ENCODE measurements at regions not wholly inside any gene's neighbourhood (a gene's known extent, or its start where the extent isn't known, plus 50 kb on each side); places are given as distances from the start of the nearest gene placed in this dataset.

DNA sequence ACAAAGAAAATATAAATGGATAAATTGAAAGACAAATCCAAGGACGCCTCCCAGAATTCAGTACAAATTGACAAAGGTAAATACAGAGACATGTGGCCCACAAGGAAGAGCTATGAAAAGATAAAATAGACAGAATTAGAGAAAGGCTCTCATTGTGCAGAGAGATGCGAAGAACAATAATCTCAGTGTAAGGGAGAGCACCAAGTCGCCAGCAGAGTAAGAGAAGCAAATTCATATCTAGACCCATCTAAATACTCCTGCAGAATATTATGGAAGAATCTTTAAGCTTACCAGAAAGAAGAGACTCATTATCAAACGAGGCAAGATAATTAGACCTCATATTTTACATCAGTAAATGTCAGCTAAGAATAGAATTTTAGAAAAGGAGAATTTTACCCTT is 101.7 kb upstream of the ITGA1 start:
- DNase-seq (ENCODE audit: low read depth, low spot score) = peak; percentile 66
- in situ Hi-C loops (cut with HindIII; ENCODE audit: low pct_unique_long_range_greater_than_20kb, low sequenced_read_pairs) = no loop called here

DNA sequence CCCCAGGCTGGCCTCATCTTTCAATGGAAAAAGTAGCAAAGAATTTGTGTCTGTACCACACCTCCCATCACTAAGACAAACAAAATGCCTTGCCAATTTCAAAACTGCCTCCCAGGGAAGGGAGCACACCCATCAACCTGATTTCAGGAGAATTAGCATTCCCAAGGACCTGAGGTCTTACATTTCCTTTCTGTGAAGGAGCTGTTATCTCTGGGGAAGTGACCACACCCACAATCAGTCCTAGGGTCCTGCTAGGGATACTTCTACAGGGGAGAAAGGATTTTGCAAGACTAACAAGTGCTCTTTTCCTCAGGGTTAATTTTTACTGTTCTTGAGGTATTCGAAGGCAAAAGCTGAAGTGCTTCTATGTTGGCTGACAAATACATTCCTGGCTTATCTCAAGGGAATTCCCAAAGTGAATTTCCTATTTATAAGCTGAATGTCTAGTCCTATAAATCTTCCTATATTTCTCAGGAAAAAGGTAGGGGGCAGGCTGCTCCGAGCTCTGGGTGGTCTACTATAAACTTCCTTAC is 97.4 kb upstream of the ITGA1 start:
- DNase-seq (ENCODE audit: low read depth, low spot score) = no peak
- in situ Hi-C loops (cut with HindIII; ENCODE audit: low pct_unique_long_range_greater_than_20kb, low sequenced_read_pairs) = no loop called here

DNA sequence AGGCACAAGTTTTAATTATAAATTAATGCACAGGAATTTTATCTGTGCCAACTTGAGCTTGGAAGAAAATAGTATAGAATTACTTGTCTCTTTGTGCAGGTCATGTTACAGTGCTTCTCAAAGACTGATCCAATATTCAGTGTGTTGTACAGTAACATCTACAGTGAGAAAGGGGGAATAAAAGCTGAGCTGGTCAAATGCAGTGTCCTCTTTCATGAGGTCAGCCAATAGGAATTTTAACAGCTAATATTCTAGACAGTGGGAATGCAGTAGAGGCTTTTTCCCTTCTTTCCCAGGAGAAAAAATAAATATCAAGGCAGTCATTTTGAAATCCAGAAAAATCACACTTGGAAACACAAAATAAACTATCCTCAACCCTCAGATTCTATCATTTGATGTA is 95.7 kb upstream of the ITGA1 start:
- DNase-seq (ENCODE audit: low read depth, low spot score) = no peak
- in situ Hi-C loops (cut with HindIII; ENCODE audit: low pct_unique_long_range_greater_than_20kb, low sequenced_read_pairs) = no loop called here

DNA sequence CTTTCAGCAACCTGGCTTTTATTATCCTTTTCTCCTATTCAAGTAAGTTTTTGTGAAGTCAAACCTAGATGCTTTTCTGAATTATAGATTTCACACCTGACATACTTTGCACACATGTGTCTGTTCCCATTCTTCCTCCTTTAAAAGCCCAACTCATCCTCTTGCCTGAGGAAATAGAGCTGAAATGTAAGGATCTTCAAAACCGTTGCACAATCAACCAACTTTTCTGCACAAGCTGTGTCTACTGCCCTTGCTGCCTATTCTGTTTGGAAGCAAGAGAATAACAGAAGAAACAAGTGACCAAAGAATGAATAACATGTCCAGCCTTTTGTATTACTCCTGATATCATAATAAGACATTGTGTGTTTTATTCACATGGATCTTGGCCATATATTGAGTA is 95.1 kb upstream of the ITGA1 start:
- DNase-seq (ENCODE audit: low read depth, low spot score) = no peak
- in situ Hi-C loops (cut with HindIII; ENCODE audit: low pct_unique_long_range_greater_than_20kb, low sequenced_read_pairs) = no loop called here

DNA sequence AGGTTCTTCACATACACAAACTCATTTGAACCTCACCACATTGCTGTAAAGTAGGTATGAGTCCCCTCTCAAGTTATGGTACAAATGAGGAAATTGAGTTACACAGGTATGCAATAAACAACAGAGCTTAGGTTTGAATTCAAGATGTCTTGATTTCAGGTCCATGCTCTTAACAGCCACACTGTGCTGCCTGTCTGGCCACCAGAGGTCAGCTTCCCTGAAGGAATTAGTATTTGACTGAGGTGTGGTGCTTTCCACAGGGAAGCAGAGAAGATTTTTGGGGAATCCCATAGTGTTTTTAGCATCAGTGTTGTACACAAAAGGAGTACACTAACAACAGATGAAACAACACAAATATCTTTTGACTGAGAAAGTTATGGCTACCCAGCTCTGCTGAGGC is 94.4 kb upstream of the ITGA1 start:
- in situ Hi-C loops (cut with HindIII; ENCODE audit: low pct_unique_long_range_greater_than_20kb, low sequenced_read_pairs) = no loop called here
- peak; percentile 60 for DNase-seq (ENCODE audit: low read depth, low spot score)

DNA sequence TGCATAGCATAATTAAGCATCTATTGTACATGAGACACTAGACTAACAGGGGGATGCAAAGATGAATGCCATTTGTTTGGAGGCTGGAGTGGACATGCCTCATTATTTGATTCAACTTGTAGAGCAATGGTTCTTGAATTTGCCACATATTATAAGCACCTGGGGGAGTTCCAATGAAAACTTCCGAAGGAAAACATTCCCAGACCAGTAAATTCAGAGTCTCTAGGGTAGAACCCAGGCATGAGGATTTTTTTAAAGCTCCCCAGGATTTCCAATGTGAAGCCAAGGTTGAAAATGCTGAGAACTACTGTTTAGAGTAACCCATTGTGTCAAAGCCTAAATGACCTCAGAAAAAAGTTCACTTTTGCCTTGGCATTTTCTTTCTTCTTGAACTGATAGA is 93.9 kb upstream of the ITGA1 start:
- no peak for DNase-seq (ENCODE audit: low read depth, low spot score)
- in situ Hi-C loops (cut with HindIII; ENCODE audit: low pct_unique_long_range_greater_than_20kb, low sequenced_read_pairs) = no loop called here

DNA sequence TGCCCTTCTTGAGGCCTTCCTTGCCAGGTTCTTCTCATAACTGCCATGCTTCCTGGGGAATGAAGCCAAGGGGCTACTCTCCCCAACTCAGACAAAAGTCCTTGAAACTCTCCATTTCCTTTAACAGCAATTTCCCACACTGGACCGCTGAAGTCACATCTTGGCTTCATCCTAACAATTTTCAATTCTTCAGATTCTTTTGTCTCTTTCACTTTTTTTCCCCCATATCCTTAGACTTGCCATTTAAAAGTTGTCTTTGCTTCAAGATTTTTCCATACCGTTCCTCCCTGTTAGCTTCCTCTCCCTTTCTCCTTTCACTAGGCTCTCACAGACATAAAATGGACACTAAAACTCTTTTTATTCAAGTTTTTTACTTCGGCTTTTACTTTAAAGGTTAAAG is 93.1 kb upstream of the ITGA1 start:
- in situ Hi-C loops (cut with HindIII; ENCODE audit: low pct_unique_long_range_greater_than_20kb, low sequenced_read_pairs) = no loop called here
- DNase-seq (ENCODE audit: low read depth, low spot score) = no peak

DNA sequence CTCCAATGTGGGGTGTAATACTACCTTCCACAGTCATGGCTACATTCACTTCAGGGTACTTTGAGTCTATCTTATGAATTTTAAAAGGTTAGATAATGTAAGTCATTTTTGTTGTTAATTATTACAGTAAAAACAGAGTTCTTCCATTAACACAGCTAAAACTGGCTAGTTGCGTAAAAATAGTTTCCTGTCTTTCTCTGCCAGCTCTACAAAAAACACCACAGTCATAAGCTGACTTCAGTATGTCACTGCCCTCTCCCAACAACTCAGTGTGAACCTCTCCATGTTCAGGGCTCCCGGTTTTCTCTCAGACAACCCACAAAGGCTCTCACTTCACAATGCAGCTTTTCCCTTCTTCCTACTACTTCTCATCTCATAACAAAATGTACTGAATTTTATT is 84.8 kb upstream of the ITGA1 start:
- in situ Hi-C loops (cut with HindIII; ENCODE audit: low pct_unique_long_range_greater_than_20kb, low sequenced_read_pairs) = no loop called here
- DNase-seq (ENCODE audit: low read depth, low spot score) = no peak

DNA sequence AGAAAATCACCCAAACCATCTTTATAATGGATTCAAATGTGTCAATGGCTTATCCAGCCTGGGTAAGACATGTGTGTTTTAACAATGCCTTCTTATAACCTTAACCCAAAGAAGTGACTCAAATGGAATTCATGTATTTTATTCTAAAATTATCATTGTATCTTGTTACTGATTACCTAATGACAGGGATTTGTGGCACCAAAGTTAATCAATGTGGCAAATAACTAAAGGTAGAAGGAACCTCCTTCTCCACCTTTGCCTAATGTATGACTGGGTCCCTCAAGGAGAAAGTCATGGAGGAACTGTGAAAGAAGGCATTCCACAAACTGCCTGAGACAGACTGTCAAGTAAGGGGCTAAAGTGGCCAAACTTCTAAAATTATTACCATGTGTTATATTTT is 84.4 kb upstream of the ITGA1 start:
- DNase-seq (ENCODE audit: low read depth, low spot score) = no peak
- in situ Hi-C loops (cut with HindIII; ENCODE audit: low pct_unique_long_range_greater_than_20kb, low sequenced_read_pairs) = no loop called here

DNA sequence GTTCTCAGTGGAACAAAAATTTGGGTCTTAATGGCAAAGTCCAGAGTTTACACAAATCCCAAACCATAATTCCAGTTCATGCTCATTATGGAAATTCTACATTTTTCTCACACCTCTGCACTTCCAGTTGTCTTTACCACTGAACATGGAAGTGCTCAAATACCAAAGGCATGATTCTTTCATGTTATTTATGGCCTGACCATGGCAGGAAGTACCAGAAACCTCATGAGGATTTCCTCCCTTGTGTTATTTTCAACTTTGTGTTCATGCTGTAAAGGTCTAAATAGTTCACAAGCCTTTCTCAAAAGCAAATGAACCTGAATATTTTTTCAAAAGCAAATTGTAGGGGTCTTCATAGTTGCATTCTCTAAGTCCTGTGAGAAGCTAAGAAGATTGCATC is 82.0 kb upstream of the ITGA1 start:
- in situ Hi-C loops (cut with HindIII; ENCODE audit: low pct_unique_long_range_greater_than_20kb, low sequenced_read_pairs) = no loop called here
- DNase-seq (ENCODE audit: low read depth, low spot score) = no peak

DNA sequence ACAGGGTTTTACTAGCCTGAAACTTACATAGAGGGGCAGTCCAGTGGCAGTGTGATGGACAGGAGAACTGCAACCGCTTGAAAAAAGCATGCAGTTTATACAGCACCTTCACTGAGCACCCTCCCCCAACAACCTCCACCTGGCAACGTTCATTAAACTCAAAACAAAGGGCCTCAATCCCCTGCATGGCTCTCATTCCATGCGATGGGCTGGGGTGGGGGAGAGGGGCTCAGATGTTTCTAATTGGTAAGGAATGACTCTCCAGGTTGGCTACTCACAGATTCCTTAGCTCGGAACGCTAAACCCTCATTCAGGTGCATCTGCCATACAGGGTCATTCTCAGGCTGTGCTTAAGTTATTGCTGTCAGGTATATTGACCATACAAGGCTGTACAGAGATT is 80.9 kb upstream of the ITGA1 start:
- no peak for DNase-seq (ENCODE audit: low read depth, low spot score)
- in situ Hi-C loops (cut with HindIII; ENCODE audit: low pct_unique_long_range_greater_than_20kb, low sequenced_read_pairs) = no loop called here

DNA sequence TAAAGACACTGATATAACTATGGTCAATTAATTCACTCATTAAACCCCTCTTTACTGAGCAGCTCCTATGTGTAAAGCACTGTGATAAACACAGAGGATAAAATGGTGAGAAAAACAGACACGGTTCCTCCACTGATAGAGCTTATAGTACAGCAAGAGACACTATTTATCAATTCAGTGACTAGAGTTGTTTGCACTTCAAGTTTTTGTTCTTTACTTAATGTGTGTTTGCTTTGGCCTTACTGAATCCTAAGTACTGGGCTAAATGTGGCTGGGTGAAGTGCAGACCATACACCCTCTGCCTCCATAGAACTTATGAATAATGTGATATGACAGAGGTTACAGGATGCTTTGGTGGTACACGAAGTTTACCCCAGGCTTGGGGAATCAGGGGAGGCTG is 80.1 kb upstream of the ITGA1 start:
- in situ Hi-C loops (cut with HindIII; ENCODE audit: low pct_unique_long_range_greater_than_20kb, low sequenced_read_pairs) = no loop called here
- no peak for DNase-seq (ENCODE audit: low read depth, low spot score)

DNA sequence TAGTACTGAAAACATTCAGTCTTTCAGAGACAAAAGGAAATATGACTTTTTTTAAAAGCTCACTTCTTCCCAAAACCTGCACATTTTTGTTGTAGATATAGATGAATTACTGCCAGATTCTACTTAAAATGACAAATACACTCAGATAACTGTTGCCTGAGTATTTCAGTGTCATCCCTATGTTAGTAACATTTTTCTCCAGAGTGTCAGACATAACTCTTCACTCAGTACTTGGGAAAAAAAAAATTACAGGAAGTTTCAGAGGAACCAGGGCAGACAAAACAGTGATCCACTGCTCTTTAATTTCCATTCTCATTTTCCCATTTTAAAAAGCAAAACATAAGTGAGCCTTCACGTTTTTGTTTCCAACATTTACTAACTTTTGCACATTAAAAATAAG is 79.3 kb upstream of the ITGA1 start:
- no peak for DNase-seq (ENCODE audit: low read depth, low spot score)
- in situ Hi-C loops (cut with HindIII; ENCODE audit: low pct_unique_long_range_greater_than_20kb, low sequenced_read_pairs) = no loop called here

DNA sequence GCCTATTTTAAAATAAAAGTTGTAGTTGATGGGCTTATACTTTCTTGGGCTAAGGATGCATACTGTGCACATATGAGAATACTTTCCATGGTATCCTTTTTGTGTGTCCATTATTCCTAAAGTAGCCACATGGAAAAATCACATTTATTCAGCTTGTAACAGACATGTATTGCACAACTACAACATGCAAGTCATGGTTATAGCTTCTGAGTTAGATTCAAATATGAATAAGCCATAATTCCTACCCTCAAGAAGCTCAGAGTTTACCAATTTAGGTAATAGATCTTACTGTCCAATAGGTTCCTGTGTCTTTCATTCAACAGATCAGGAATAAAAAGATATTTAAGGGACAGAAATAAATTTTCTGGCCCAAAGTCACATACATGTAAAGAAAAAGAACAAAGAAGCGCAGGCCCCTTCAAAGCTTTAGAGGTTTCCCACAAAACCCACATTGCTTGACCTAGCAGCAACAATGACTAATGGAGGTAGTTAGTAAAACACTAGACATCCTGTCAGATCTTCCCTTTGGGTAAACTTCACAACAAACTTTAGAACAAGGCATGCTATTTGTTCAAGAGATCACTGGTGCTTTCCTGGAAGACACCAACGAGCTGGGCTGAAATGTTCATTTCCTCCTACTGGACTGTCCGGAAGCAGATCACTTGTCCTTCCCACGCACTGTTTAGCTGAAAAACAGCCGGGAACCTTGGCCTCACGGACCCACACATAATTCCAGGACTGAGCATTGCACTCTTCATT is 78.4 kb upstream of the ITGA1 start:
- in situ Hi-C loops (cut with HindIII; ENCODE audit: low pct_unique_long_range_greater_than_20kb, low sequenced_read_pairs) = no loop called here
- peak; percentile 35 for DNase-seq (ENCODE audit: low read depth, low spot score)

DNA sequence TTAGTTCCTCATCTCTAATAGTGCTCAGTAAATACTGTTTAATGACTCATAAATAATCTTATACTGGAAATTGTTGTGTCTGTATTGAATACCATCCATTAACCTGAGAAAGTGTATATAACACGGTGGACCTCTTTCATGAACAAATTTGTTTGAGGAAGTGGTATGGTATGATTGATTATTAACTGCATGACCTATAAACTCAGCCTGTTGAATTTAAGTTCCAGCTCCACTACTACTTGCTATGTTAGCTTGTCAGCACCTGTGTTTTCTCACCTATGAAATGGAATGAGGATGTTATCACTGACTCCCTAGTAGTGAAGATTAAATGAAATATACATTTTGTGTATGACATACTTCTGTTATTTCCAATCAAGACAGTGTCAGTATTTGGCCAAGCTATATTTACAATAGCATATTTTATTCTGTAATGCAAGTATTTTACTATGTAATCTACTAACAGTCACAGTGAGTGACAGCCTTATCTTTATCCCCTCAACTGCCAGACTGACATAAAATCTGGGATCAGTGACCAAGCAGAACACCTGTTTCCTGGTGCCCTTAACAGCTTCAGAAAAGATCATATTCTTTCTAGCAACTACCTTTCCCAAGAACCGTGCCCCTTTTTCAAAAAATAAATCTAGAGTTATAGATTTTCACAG is 77.3 kb upstream of the ITGA1 start:
- no peak for DNase-seq (ENCODE audit: low read depth, low spot score)
- in situ Hi-C loops (cut with HindIII; ENCODE audit: low pct_unique_long_range_greater_than_20kb, low sequenced_read_pairs) = no loop called here

DNA sequence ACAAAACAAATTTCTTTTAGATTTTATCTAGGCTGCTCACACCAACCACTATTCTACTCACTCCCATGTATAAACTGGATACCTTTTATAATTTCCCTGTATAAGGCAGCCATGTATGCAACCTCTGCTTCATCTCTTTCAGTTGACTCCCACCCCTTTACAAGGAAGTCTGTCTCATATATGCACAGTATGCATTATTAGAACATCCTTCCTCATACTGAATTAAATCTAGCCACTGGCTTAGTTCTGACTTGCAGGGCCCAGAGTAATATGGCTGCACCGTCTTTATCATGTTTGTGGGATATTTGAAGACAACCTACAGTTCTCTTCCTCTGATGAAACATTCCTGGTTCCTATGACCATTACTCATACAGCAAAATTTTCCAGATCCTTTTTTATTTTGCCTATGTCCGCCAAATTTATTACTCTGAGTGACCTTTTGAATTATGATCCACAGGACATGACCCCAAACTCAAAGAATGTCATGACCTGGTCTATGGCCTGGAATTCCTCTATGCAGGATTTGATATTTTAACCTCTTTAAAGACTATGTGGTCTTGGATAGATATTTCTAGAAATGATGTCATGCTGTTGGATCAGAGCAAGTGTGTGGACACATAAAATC is 76.6 kb upstream of the ITGA1 start:
- in situ Hi-C loops (cut with HindIII; ENCODE audit: low pct_unique_long_range_greater_than_20kb, low sequenced_read_pairs) = no loop called here
- no peak for DNase-seq (ENCODE audit: low read depth, low spot score)

DNA sequence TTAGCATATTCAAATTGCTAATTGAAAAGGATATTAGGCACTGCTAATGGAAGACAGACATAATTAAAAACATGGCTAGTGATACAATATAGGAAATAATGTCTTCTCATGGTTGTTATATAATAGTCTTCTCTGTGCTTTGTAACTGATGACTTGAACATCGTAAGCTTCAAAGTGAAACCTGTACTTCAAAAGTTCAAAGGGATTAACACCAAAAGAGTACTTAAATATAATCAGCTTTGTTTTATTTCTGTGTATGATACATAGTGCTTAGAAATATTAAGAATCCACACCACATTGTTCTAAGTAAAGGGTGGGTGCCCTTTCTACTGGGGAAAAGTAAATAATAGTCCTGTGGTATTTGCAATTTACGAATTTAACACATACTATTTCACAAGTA is 75.4 kb upstream of the ITGA1 start:
- in situ Hi-C loops (cut with HindIII; ENCODE audit: low pct_unique_long_range_greater_than_20kb, low sequenced_read_pairs) = no loop called here

DNA sequence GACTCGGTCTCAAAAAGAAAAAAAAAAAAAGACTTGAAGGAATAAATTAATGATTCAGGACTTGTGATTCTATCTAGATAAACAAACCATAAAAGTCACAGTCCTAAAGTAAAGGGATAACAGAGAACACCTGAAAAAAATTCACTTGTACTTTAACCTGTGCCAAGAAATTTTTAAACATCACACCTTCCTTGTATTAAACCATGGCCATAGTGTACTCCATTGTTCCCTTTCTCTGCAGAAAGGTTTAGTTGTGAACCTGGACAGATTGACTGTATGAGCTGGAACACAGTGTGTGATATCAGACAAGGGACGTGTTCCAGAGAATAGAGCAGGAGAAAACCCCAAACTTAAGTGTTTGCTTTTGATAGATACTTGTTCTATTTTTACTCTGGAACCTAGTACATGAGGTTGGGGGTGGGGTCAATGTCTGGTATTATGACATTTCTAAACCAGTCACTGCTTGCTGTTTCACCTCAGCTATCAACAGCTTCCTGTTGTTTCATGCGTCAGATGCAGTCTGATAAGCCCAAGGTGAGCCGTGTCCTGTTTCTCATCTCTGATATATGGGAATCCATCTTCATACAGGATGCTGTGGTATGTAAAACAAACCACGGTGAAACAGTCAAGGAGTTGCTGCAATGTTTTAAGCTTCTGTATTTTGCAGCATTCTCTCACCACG is 62.5 kb upstream of the ITGA1 start:
- no peak for DNase-seq (ENCODE audit: low read depth, low spot score)
- in situ Hi-C loops (cut with HindIII; ENCODE audit: low pct_unique_long_range_greater_than_20kb, low sequenced_read_pairs) = no loop called here

More for the DNA sequence above, 75.4 kb upstream of the ITGA1 start:
- DNase-seq (ENCODE audit: low read depth, low spot score) = no peak
